Medulla oblongata (tissue), 1 donor: ENCODE measurements at regions not wholly inside any gene's neighbourhood (a gene's known extent, or its start where the extent isn't known, plus 50 kb on each side); places are given as distances from the start of the nearest gene placed in this dataset.
A peak's percentile ranks its signal among the peaks of the same experiment; 100 is the strongest.
"Not testable (repeated sequence)": the region's sequence is repeated elsewhere in the genome, so short reads cannot be mapped to it uniquely, and the experiment has no call there.

Experiments
- DNase-seq: peaks from one replicate; pipeline ENCODE4 v3.0.0-alpha.2; 2015; ENCODE audit errors: extremely low spot score

DNA sequence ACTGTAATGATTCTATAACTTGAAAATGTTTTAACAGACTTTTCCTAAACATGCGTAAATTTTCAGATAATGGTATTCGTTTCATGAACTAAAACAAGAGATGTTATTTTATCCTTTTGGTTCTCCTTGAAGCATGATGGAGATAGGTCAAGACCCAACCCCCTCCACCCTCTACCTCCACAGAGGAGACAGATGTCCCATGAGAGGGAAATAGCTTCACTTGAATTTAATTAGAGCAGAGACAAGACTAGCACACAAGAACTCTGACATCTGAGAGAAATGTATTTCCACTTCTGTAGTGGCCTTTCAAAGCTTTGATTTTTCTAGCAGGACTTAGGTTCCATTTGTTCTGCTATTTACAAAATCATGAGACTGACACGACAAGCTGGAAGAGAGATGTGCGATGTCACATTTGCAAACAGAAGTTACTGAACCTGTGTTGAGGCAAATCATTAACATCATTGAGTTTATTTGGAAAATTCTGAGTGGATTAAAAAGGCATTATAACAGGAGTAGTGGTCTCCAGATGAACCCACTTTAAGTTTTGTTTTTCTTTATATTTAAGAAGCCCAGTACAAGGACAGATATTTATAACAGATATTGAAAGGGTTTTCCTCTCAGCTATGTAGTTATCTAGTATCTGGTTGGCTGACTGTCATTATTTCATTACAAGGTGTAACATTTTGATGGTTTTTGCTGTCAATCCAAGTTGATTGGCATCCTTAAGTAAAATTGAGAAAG lies 276.2 kb downstream of the ASXL3 start:
- DNase-seq: no peak

DNA sequence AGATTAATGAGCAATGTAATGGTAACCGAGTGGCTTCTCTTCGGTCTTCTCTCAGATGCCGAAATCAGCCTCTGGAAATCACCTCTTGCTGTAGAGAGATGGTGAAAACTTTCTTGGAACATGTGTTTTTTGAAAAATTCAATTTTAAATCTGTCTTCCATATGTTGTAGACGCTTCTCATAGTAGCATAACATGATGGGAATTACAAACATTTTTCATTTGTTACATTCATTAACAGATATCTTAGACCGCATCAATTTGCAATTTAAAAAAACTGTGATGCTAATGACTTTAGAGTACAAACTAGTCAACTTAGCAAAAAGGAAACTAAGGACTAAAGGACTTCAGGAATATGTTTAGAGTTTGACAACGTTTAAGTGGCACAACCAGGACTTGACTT lies 275.2 kb downstream of the ASXL3 start:
- DNase-seq: no peak

DNA sequence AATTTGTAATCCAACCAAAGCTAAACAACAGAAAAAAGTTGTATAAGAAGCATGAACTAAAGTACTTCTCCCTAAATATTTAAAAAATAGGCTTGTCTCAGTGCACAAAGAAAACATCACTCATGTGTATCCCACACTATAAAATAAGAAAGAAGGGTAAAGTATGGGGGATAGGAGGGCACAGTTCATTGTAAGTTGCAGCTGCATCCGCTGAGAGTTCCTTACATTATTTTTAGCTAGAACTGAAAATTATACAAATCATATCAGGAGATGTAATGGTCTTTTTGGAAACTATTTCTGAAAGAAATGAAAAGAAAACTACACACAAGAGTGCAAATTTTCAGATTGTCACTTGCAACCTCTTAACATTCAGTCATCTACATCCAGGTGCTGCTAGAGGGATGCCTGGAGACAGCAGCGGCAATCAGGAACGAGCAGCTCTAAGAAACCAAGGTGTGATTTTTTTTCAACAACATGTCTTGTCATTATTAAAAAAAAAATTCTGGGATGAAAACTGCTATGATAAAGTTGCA lies 273.6 kb downstream of the ASXL3 start:
- DNase-seq: no peak

DNA sequence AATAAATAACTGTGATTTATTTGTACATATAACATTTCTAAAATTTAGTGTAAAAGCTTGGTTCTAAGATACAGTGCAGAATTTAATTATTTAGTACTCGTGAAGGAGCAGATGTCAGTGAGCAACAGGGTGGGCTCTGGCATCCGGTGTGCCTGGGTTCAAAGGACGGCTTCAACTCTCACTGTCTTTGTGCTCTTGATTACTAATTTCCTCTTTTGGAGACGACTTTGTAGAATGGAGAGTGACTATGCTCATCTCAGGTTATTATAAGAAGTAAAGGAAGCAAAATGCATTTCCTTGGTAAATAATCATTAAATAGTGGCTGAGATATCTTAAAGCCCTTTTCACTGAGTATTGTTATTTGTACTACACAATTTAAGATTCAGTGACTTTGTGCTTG lies 271.7 kb downstream of the ASXL3 start:
- DNase-seq: no peak

DNA sequence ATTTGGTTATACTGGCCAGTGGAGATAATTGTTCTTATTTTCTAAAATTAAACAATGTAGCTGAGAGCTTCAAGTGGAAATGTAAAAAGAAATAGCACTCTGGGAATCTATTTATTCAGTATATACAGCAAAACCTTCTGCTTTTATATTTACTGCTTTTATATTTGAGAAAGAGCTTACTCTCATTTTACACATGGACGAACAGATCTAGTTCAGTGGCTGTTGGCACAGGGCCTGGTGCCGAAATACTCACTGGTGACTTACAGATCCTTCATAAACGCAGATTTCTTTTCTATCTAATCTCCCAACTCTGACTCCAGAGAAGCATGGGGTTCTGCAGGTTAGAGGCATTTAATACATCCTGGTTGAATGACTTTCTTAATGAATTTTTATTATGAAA lies 266.2 kb downstream of the ASXL3 start:
- DNase-seq: no peak

DNA sequence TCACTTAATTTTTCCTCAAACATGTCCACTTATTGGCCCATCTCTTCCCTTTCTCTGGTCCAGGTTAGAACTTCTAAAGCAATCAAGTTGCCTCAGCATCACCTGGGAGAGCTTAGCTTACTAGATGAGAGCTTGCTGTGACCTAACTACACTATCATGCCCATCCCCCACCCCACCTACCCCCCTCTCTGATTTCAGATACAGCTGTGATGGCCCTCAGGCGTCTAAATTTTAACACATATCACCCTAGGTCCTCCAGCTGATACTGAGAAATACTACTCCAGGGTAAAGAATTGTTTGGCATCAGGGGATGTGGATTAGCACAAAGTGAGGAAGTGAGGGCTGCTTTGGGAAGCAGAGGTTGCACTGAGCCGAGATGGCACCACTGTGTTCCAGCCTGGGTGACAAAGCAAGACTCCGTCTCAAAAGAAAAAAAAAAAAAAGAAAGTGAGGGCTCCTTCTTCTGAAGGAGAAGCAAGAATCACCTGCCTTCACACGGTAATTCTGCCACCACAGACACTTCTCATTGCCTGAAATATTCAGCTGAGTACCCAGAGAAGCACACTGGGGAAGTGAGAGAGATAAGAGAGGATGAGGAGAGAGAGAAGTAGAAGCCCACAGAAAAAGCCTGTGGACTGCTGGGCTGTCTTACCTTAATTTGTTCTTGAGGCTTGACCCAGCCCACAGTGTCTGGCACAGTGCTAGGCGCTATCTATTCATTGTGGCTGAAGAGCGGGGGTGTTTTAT lies 263.4 kb downstream of the ASXL3 start:
- no peak for DNase-seq

DNA sequence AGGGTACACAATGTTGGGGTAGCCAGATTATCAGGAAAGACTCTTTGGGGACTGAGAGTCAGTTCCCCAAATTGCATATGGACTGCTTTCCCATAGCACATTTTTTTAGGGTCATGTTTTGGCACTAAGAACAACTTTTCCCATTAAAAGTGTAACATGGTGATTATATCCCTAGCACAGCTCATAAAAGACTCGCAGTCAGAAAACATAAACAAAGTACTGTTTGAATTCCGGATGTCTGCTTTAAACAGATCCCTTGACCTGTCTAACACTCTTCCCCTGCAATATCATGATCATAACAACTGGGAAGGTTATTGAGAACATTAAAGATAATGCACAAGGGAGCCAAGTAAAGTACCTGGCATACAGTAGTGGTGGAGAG lies 262.2 kb downstream of the ASXL3 start:
- no peak for DNase-seq

DNA sequence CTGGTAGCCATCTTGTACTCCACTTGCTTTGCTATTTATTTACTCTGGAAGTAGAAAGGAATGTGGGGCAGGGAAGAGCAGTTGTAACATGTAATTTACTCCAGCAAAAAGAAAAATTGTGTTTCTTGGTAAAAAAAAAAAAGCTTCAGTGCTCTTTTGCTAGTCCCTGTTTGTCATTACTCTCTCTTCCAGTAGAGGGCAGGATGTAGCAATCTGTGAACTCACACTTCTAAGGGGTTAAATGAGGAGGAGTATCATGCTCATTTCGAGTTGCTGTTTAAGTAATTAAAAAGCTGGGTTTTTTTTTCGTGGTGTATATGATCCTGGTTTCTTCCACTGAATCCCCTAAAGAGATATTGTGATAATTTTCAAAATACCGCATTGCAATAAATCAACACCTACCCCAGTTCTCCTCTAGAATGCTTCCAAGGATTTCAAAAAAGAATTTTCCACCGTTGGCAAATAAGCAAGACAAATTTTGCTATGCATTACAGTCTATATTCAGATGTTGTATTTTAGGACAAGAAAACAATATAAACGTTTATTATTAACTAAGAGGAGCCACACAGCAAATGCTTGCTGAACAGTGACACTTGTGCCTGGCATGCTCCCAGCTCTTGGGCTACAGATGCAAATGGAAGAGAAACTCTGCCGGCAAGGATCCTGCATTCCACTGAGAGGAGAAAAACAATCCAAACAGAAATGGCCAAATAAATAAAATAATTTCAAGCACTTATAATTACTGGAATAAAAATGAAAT lies 261.6 kb downstream of the ASXL3 start:
- peak; percentile 78 for DNase-seq

DNA sequence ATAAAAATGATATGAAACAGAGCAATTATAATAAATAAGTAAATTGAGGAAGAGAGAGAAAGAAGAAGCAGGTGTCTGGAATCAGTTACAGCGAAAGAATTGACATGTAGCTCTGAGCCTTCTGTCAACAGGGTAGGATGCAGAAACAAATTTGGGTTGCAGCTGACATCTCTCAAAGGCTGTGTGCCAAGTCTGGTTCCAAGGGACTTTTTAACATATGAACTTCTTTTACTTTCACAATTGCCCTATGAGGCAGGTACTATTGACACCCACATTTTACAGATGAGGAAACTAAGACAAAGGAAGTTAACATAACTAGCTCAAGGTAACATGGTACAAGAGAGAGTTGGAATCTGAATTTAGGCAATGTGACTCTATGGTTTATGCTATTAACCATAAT lies 260.0 kb downstream of the ASXL3 start:
- DNase-seq: no peak

DNA sequence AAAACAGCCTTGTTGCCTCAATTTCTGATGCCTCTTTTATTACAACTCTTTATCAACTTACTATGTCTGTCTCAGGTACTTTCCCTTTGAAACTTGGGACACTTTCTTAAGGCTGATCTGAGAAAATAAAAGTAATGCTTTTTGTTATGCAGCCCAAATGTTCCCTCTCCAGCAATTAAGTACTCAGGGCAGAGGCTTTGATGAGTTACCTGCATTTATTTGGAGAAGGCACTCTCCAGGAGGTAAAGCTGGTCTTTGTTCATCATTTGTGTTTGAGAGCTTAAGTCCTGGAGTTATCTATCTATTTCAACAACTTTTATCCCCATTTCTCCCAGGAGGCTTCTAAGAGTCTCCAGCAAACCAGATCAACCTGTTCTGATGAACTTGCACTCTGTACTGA lies 259.2 kb downstream of the ASXL3 start:
- no peak for DNase-seq

DNA sequence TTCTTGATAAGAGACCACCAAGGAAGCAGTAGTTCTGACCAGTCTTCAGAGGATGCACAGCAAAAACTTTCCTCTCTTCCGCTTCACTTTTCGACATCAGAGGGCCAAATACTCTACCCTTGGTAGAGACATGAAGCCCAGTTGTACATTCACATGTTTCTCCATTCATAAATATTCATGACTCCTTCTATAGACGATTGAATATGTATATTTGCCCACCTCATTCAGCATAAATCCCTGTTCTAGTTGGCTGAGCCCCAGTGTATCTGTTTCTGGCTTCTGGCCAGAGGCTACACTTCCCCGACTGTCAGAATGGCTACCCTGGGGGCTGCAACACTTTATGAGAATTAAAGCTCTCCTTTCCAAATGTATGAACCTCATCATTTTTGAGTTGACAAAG lies 258.5 kb downstream of the ASXL3 start:
- DNase-seq: no peak

DNA sequence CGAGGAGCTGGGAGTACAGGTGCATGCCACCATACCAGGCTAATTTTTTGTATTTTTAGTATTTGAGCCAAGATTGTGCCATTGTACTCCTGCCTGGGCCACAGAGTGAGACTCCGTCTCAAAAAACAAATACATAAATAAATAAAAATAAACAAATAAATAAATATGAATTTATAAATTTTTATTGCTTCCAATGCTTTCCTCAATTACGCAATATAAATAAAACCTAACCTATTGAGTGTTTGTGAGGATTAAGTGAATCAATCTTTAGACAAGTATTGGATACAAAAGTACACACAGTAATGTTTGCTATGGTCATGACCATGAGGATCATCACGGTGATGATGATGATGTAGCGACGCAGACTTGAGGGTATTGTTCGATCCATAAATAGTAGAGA lies 257.4 kb downstream of the ASXL3 start:
- DNase-seq: no peak

DNA sequence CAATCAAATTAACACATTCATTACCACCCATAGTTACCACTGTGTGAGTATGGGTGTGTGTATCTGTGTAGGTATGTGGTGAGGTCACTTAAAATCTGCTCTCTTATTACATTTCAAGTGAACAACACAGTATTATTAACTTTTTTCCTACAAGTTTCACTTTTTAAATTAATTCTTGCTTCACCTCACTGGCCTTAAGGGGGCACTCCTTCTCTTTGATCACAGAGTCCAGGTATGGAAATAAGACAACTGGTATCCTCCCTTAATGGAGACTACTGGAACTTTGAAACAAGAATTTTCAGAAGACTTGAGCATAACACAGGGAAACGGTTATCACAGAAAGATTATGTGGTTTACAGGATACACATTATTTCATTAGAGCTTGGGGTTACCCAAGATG lies 255.8 kb downstream of the ASXL3 start:
- DNase-seq: no peak

DNA sequence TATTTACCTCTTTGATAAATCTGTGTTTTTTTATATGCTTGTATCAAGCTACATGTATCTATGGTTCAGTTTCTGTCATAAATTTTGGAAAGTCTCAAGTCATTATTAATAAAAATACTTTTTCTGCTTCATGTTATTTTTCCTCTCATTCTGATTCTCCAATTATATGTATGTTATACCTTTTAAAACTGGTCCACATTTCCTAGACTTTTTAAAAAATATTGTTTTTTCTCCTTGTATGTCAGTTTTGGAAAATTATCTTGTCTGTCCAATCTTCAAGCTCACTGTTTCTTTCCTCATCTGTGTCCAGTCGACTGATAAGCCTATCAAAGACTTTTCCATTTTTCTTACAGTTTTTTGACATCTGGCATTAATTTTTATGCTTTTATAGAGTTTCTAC lies 253.4 kb downstream of the ASXL3 start:
- no peak for DNase-seq

DNA sequence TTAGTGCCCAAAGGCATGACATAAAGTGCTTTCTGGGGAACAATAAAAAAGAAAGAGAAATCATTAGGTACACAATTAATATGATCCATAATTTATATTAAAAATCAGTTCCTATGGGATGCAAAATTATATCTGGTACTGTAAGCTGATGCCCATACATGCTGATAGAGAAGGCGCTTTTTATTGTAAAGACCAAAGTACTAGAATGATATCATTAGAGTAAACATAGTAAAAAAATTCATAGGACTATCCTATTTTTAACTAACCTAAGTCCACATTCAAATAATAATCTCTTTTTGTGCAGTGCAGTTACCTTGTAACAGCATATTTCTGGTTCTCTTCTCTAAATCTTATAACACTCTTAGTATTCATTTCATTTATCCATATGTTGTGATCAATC lies 252.2 kb downstream of the ASXL3 start:
- DNase-seq: no peak

DNA sequence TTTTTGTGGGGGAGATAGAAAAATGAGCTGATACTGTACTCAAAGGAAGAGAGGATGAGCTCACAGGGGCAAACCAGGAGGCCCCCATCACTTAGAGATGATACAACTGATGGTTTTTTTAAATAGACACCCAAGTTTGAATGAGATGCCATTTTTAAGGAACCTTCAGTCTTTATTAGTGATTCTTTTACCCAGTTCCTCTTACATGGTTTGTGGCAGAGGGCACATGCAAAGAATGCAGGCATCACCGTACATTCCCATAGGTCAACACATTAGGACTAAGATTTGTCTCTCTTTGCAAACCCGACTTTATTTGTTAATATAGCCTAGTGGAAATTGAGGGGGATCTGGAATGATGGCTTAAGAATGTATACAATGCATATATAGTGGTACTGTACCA lies 250.9 kb downstream of the ASXL3 start:
- DNase-seq: no peak

DNA sequence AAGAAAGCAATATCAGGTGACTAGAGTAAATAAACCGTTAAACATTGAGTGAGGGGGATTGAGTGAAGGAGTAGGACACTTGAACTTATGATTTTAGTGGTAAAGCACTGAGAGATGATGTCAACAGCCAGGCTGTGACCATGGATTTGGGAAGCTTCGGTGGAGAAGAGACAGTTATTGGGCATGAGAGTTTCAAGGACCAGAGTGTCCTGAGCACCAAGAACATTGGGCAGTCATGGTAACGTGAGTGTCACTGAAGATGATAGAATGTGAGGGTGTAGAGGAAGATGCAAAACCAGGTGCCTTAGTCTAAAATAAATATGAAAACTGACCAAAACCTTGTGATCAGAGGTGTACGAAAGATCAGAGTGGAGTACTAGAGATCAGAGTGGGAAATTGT lies 248.1 kb downstream of the ASXL3 start:
- DNase-seq: no peak

DNA sequence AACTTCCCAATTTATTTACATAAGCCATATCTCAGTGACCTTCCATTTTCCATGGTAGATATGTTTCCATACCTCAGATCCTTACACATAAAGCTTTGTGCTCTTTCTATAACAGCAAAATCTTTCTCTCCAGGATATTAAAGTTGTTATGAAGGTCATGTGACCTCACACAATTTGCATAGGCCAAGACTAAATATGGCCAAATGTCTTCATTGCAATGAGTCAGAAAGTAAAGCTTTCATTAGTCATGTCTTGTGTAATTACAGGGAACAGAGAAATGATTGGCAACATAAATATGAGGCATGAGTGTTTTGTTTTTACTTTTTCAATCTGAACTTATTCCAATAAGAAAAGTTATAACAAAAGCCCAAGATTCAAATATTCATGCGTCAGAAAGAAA lies 243.5 kb downstream of the ASXL3 start:
- DNase-seq: no peak

DNA sequence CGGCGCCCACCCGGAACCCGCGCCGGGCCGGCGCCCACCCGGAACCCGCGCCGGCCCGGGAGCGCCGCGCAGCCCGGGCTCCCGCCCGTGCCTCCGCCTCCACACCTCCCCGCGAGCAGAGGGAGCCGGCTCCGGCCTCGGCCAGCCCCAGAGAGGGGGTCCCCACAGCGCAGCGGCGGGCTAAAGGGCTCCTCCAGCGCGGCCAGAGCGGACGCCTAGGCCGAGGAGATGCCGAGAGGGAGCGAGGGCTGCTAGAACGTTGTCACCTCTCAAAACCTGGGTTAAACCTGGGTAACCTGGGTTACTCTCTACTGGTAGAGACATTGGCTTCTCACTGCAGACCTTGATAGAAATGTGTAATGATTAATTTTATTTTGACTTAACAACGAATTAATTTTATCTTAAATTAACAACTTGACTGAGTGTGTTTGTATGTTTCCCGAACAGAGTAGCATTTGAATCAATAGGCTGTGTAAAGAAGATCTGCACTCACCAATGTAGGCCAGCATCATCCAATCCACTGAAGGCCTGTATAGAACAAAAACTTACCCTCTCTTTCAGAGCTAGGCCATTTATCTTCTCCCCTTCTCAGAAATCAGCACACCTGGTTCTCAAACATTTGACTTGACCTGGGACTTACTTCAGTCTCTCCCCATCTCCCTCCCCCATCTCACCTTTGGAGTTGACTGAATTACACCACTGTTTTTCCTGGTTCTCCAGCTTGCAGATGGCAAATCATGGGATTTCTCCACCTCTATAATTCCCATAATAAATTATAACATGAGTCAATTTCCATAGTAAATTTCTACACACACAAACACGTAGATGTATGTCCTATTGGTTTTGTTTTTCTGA lies 242.7 kb downstream of the ASXL3 start:
- DNase-seq: no peak

DNA sequence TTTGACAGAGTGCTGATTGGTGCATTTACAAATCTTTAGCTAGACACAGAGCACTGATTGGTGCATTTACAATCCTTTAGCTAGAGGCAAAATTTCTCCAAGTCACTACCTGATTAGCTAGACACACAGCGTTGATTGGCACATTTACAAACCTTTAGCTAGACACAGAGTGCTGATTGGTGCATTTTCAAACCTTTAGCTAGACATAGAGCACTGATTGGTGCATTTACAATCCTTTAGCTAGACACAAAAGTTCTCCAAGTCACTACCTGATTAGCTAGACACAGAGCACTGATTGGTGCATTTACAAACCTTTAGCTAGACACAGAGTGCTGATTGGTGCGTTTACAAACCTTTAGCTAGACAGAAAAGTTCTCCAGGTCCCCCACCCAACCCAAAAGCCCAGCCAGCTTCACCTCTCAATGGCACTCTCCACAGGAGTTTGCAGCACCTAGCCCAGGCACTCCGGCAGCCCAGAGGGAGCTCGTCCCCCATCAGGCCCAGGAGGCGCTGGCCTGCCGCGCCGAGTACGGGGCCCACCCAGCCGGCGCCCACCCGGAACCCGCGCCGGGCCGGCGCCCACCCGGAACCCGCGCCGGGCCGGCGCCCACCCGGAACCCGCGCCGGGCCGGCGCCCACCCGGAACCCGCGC lies 241.8 kb downstream of the ASXL3 start:
- DNase-seq: not testable (repeated sequence)

DNA sequence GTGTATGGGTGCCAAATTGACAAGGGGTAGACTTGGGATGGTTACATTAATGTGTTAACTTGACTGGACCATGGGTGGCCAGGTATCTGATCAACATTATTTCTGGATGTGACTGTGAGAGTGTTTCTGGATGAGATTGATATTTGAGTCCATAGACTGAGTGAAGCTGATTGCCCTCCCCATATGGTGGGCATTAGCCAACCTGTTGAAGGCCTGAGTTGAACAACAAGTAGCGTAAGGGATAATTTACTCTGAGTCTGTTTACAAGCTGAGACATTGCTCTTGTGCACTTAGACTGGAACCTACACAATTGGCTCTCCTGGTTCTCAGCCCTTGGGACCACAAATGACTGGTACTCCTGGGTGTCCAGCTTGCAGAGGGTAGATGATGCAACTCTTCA lies 240.1 kb downstream of the ASXL3 start:
- no peak for DNase-seq
